Islet precursor cell (in vitro differentiated cells): ENCODE measurements at regions not wholly inside any gene's neighbourhood (a gene's known extent, or its start where the extent isn't known, plus 50 kb on each side); places are given as distances from the start of the nearest gene placed in this dataset.

Source experiments
- DNase-seq: peaks from one replicate; pipeline ENCODE4 v3.0.0-alpha.2; 2018

- no peak for DNase-seq
Measured at GRCh38 chr6:104017410-104018381, 842.0 kb downstream of the HACE1 start.

- DNase-seq: no peak
Measured at GRCh38 chr6:104014163-104014959, 845.4 kb downstream of the HACE1 start.

DNA sequence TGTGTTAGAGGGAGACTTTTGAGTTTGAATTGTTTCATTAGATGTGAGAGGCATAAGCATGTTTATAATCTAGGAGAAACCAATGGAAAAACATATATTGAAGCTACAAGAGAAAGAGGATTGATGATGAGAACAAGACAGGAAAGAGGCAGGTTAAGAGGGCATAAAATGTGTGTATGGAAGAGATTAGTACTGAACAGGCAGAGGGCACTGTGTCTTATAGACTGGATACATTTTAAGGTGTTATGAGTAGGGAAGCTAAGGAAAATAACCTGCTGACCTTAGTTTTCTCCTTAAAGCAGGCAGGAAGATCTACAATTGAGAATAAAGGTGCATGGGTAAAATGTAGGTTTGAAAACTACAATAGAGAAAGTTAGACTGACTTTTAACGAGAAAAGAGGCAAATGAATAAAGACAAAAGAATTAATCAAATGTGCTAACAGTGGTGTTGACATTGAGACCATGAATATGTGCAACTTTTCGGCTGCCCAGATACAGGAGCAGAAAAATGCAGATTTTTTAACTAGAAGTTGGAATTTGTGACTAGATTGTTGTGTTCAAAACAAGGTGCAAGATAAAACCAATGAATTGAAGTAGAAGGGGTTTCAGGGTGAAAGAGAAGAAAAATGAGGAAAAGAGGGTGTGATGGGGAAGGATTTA lies 846.3 kb downstream of the HACE1 start:
- DNase-seq: no peak

DNA sequence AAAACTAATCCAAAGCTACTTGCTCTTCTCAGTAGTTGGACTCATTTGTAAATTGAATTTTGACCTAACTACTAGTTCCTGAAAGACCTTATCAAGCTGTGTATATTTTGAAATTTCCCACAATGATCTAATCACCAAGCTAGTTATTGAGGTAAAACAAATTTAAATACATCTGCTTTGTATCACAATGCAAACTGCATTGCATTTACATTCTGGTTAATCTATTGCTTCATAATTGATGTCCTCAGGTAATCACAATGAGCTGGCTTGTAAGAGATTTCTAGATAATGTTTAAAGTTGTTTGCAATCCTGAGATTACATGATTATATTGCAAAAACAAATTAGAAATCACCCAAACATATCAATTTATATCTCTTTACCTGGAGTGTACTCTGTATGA lies 848.8 kb downstream of the HACE1 start:
- no peak for DNase-seq

- no peak for DNase-seq
Measured at GRCh38 chr6:104003803-104004516, 855.8 kb downstream of the HACE1 start.

GRCh38 chr6:103995571-103995970 lies 864.1 kb downstream of the HACE1 start:
- no peak for DNase-seq

DNA sequence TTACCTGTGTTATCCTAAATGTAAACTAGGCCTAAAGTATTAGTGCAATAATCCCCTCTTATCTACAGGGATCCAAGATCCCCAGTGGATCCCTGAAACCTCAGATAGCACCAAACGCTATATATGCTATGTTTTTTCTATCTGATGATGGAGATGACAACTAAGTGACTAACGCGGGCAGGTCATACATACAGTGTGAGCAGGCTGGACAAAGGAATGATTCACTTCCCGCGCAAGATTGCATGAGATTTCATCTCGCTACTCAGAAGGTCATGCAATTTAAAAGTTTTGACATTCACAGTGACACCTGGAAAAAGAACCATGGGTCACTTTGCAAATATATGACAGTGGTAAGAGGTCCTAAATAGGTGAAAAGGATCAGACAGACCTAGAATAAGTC lies 875.9 kb downstream of the HACE1 start:
- DNase-seq: no peak

- DNase-seq: no peak
Measured at GRCh38 chr6:103983011-103983410, 876.7 kb downstream of the HACE1 start.

DNA sequence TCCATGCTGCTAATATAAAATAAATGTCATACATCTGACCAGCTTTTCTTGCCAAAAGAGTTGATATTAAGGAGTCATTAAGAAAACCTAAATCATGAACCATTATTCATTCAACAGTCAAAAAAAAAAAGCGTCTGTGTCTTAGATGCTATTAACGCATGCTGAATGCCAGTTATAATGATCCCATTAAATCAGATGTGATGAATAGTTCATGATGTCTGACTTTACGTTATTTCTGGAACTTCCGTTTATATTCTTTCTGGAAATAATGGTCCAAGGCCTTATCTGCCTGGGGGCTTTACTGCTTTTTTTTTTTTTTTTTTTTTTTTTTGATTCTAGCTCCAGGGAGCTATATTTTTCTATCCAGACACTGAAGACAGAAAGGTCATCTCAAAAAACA lies 877.1 kb downstream of the HACE1 start:
- no peak for DNase-seq

DNA sequence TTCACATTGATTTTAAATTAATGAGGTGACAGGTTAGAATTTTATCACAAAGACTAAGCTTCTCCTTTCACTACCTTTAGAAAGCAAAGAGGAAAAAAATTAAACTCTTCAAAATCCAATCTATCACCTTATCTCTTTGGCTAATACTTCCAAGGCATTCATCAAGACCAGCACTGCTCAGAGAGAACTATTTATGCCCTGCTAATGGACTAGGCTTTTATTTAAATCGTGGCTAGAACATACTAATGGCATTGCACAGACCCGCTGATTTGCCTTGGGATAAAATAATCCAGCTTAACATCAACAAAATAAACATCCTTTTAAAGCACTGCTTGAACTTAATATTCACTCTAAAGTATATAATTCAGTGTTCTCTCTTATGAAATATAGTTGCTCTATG lies 880.4 kb downstream of the HACE1 start:
- DNase-seq: no peak

DNA sequence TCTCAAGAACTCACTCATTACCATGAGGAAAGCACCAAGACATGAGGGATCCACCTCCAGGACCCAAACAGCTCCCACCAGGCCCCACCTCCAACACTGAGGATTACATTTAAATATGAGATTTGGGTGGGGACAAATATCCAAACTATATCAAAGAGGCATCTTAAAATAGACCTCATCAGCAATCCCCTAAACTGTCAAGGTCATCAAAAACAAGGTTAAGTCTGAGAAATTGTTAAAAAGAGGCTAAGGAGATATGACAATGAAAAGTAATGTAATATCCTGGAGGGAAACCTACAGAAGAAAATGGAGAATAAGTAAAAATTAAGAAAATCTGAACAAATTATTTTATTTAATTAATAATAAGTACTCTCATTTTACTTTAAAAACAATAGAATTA lies 922.3 kb downstream of the HACE1 start:
- DNase-seq: no peak

DNA sequence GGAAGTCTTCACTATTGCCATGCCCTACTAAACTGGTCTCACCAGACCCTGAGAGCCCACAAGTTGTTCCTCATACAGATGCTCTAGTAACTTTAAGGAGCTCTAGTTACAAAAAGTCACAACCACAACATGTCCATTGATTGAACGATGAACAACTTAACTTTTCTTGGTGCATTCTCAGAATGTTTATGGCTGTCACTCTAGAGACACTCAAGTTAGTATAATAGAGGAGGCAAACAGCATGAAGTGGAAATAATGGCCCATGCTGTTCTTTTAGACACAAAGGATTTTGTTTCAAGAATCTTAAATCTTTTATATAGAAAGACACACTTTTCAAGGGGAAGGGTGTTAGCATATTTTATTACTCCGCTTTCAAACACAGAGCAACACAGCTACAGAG lies 934.4 kb downstream of the HACE1 start:
- no peak for DNase-seq

GRCh38 chr6:103910018-103910417 lies 949.7 kb downstream of the HACE1 start:
- no peak for DNase-seq

DNA sequence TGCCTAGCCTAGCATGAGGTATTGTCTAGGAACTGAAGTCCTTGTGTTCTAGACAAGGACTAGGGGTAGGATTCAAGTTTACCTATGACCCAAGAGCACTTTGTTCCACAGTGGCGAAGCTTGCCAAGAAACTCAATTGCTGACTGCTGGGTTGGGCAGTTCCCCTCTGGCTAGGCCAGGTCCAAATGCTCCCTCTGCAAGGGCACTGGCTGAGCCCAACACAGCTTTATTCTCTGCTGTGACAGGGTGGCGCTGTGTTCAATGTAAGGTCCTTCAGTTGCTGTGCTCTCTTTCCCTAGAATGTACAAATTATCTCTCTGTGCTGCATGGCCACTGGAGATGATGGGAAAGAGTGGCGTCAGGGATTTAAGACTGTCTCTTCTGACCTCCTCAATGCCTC lies 950.8 kb downstream of the HACE1 start:
- DNase-seq: no peak

DNA sequence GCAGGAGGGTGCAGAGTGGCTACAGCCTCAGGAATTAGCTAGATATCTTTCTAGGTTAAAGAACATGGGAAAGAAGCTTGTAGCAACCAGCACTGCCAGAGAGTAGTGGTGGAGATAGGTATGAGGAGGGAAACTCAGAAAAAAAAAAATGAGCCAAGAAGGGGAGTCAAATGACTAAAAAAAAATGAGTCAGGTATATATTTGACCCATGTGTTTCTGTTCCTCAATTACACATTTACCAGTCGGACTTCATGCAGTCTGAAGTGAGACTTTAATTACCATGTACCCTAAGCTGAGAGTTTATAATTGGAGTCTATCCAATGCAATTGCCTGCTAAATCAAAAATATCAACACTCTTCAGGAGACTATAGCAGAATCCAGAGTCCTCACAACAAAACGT lies 964.6 kb downstream of the HACE1 start:
- no peak for DNase-seq

GRCh38 chr6:103893141-103893581 lies 966.6 kb downstream of the HACE1 start:
- DNase-seq: no peak

- DNase-seq: no peak
Measured at GRCh38 chr6:103886951-103887350, 972.8 kb downstream of the HACE1 start.

DNA sequence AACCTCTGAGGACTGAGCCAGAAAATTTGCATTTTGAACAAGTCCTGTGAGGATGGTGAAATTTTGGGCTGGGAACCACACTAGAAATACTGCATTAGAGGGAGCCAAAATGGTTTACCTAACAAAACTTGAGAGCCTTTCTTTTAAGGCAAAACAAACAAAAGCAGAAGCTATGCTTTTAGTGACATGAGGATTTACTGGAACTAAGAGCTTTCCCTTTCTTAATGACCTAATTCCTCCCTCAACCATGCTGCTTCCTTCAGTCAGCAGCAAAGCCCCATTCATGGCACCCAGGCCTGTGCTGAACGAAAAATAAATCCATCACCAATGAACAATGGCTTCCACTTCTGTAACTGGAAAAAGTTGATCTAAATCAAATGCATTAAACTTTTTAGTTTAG lies 974.3 kb downstream of the HACE1 start:
- no peak for DNase-seq

DNA sequence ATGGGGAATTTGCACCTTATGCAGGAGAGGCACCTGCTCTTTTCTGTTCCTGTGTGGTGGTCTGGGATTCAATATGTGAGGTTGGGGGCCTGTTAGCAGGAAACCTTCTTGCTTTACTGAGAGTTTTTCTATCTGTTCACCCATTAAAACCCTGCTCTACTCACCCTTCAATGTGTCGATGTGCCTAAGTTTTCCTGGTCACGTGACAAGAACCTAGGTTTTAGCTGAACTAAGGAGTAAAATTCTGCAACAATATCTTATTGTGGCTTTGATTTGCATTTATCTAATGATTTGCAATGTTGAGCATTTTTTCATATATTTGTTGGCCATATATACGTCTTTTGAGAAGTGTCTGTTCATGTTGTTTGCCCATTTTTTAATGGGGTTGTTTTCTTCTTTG lies 979.9 kb downstream of the HACE1 start:
- no peak for DNase-seq

GRCh38 chr6:103875221-103875620 lies 984.5 kb downstream of the HACE1 start:
- DNase-seq: no peak

- DNase-seq: no peak
Measured at GRCh38 chr6:103874575-103874974, 985.1 kb downstream of the HACE1 start.

DNA sequence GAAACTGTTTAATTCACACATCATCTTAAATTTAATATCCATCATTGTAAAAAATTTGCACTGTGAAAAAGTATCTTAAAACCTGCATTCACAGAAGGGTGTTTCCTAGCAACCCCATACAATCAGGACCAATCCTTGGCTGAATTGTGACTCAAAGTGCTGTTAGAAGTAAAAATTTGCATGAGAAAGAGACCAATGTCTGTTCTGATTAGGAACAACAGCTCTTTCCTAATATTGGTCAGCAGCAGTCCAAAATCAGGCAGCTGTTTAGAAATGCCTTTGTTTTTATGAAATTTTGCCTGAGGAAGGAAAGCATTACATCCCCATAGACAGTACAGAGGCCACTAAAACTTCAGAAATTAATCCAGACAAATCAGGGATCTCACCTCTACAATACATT lies 987.0 kb downstream of the HACE1 start:
- DNase-seq: no peak

- DNase-seq: no peak
Measured at GRCh38 chr6:103872233-103872632, 987.5 kb downstream of the HACE1 start.
